Psoas muscle (tissue), 7 donors: ENCODE measurements at regions not wholly inside any gene's neighbourhood (a gene's known extent, or its start where the extent isn't known, plus 50 kb on each side); places are given as distances from the start of the nearest gene placed in this dataset.

Experiments
- ATAC-seq, 4 donors: fragments of 200-7000 bp; cut with Tn5 transposase; one replicate each; pipeline ENCODE4 v1.9.1; 2020; ENCODE audit warnings: moderate library complexity in 3 of 4, mild to moderate bottlenecking in 2 of 4
- DNase-seq, 2 donors: peaks; one replicate each; pipeline ENCODE4 v3.0.0-alpha.2; 2020
- H3K27ac ChIP-seq: fragments of 200-600 bp; one replicate; pipeline ENCODE4 v1.8.0; 2022
- H3K27me3 ChIP-seq, 3 donors: fragments of 200-600 bp in 1 of 3; one replicate each; pipeline versions ENCODE4 v1.6.1 to v1.8.0; 2013 to 2022; ENCODE audit warnings: low read length in 2 of 3, mild to moderate bottlenecking in 2 of 3, moderate library complexity in 1 of 3; ENCODE audit not compliant: insufficient read depth in 3 of 3
- H3K36me3 ChIP-seq, 2 donors: fragments of 200-600 bp in 1 of 2; one replicate each; pipeline versions ENCODE4 v1.6.1 to v1.8.0; 2013 to 2022; ENCODE audit warnings: low read depth in 1 of 2, mild to moderate bottlenecking in 1 of 2, moderate library complexity in 1 of 2; ENCODE audit not compliant: insufficient read depth in 1 of 2
- H3K4me1 ChIP-seq: fragments of 200-600 bp; one replicate; pipeline ENCODE4 v1.8.0; 2022
- H3K4me3 ChIP-seq: fragments of 200-600 bp; one replicate; pipeline ENCODE4 v1.8.0; 2022; ENCODE audit warnings: mild to moderate bottlenecking
- H3K9me3 ChIP-seq: fragments of 200-600 bp; one replicate; pipeline ENCODE4 v1.8.0; 2022
- CTCF ChIP-seq: fragments of 200-600 bp; IDR thresholded peaks from one replicate; pipeline ENCODE4 v1.8.0; 2022; ENCODE audit warnings: antibody characterized with exemption
- WGBS, 3 donors: extraction: QIAGEN DNeasy Blood & Tissue Kit; methylation state at CpG; one replicate each; pipeline versions ENCODE4 v1.1.6 to v1.1.7; 2013; 5-methylcytosine and 5-hydroxymethylcytosine counted together
- intact Hi-C, 2 donors: fragments of 100-400 bp; cut with DNase I; formaldehyde crosslinking; loops; one replicate each; pipeline versions ENCODE4 v1.11.0 to v1.14.2; 2022
- donor health status: healthy with polysubstance abuse.
- donor health status: DM: no; HTN: no; CAD: no; lungs with moderate emphysema.
- donor health status: Bipolar disorder and iron deficiency.
- donor health status: healthy.
- donor health status: DM: yes; HTN: yes; CAD: no.
- donor health status: DM: no; HTN: no; CAD: no.
- donor health status: DM: yes; HTN: yes; CAD: no.

- TF ChIP-seq CTCF = no peak
These were observed 306.6 kb upstream of the EXOC2 start for GRCh38 chr6:999552-999951.

DNA sequence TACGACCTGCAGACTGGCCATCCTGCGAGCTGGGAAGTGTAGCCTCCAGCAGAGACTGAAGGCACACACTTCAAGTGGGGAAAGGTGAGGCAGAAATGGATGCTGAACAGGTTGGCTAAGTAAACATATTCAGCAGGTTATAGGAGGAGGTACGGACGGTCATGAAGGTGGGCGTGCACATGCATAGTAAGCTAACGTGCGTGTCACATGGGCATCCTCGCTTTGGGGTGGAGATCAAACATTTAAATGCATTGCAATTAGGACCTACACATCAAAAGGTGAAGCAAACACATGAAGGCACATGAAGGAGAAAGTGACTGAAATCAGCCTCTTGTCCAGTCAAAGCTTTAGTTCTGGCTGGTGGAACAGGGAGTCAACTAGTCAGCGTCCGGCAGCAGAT, 305.6 kb upstream of the EXOC2 start:
- no peak for TF ChIP-seq CTCF
- ATAC-seq (no peak), DNase-seq (no peak)
- Histone ChIP-seq H3K9me3 (no peaks in the 10 kb centered on the region), H3K4me3 (no peak overlapping the region), H3K27ac (no peak overlapping the region), H3K27me3 (peaks cover 0 to 19% (median 3%) of the 10 kb centered on the region in 3 donors), H3K4me1 (no peaks in the 10 kb centered on the region), H3K36me3 (no peaks in the 10 kb centered on the region)
- 90 to 91% (median 90%) methylated on average over 10 of the region's 10 CpGs for WGBS, 3 donors
- intact Hi-C loops = no loop called here

More at GRCh38 chr6:999552-999951, 306.6 kb upstream of the EXOC2 start:
- Histone ChIP-seq H3K4me3 (no peak overlapping the region), H3K9me3 (no peaks in the 10 kb centered on the region), H3K27ac (no peak overlapping the region), H3K36me3 (no peaks in the 10 kb centered on the region), H3K4me1 (no peaks in the 10 kb centered on the region), H3K27me3 (peaks cover 0 to 19% (median 3%) of the 10 kb centered on the region in 3 donors)
- DNase-seq (no peak), ATAC-seq (no peak)
- intact Hi-C loops = no loop called here
- 63 to 74% (median 70%) methylated on average over 9 of the region's 9 CpGs for WGBS, 3 donors

GRCh38 chr6:996271-996852, 303.4 kb upstream of the EXOC2 start:
- DNase-seq (no peak), ATAC-seq (no peak)
- intact Hi-C loops = no loop called here
- no peaks in the 10 kb centered on the region for H3K36me3 ChIP-seq
- H3K9me3 ChIP-seq = no peaks in the 10 kb centered on the region
- H3K27ac ChIP-seq = no peak overlapping the region
- H3K27me3 ChIP-seq = peaks cover 0 to 19% (median 3%) of the 10 kb centered on the region in 3 donors
- no peak for TF ChIP-seq CTCF
- H3K4me3 ChIP-seq = no peak overlapping the region
- WGBS, 3 donors = 37 to 51% (median 43%) methylated on average over 9 of the region's 9 CpGs
- no peaks in the 10 kb centered on the region for H3K4me1 ChIP-seq

- Histone ChIP-seq H3K9me3 (no peaks in the 10 kb centered on the region), H3K27me3 (peaks cover 0 to 10% (median 3%) of the 10 kb centered on the region in 3 donors), H3K4me3 (no peak overlapping the region), H3K4me1 (no peaks in the 10 kb centered on the region), H3K27ac (no peak overlapping the region), H3K36me3 (no peaks in the 10 kb centered on the region)
- no peak for TF ChIP-seq CTCF
- intact Hi-C loops = no loop called here
- ATAC-seq (no peak), DNase-seq (no peak)
These were observed 298.3 kb upstream of the EXOC2 start for GRCh38 chr6:991192-991591.

GRCh38 chr6:984031-984430, 291.1 kb upstream of the EXOC2 start:
- H3K4me1 ChIP-seq = no peaks in the 10 kb centered on the region
- no peak for TF ChIP-seq CTCF
- no peaks in the 10 kb centered on the region for H3K36me3 ChIP-seq
- no peaks in the 10 kb centered on the region for H3K9me3 ChIP-seq
- H3K4me3 ChIP-seq = no peak overlapping the region
- peaks cover 0 to 2% (median 0%) of the 10 kb centered on the region in 3 donors for H3K27me3 ChIP-seq
- 81 to 86% (median 84%) methylated on average over 4 of the region's 4 CpGs for WGBS, 3 donors
- intact Hi-C loops = no loop called here
- ATAC-seq (no peak), DNase-seq (no peak)
- no peak overlapping the region for H3K27ac ChIP-seq
